SK-N-SH treated with all-trans-retinoic acid at 6 μM for 48 hours (cell line): ENCODE measurements at regions not wholly inside any gene's neighbourhood (a gene's known extent, or its start where the extent isn't known, plus 50 kb on each side); places are given as distances from the start of the nearest gene placed in this dataset.

Experiments used
- ATAC-seq: fragments of 200-7000 bp; cut with Tn5 transposase; 3 replicates; pipeline ENCODE4 v1.9.1; 2020; ENCODE audit warnings: mild to moderate bottlenecking, moderate library complexity
- ARNTL ChIP-seq: fragments of 450-650 bp; formaldehyde crosslinking; IDR thresholded peaks from 2 replicates; pipeline ENCODE4 v1.5.0; 2020; ENCODE audit warnings: low read depth, mild to moderate bottlenecking, moderate library complexity, borderline replicate concordance
- CREB5 ChIP-seq: fragments of 250-450 bp; sonication (Bioruptor Pico); IDR thresholded peaks from 2 replicates; pipeline ENCODE4 v1.5.1; 2020; ENCODE audit warnings: low read depth, mild to moderate bottlenecking, moderate library complexity
- CSRNP3 ChIP-seq: fragments of 250-450 bp; sonication (Bioruptor Pico); IDR thresholded peaks from 2 replicates; pipeline ENCODE4 v1.5.1; 2021; ENCODE audit warnings: mild to moderate bottlenecking, moderate library complexity
- ESRRG ChIP-seq: fragments of 250-450 bp; sonication (Bioruptor Pico); IDR thresholded peaks from 2 replicates; pipeline ENCODE4 v1.6.1; 2021; ENCODE audit warnings: mild to moderate bottlenecking
- ISL1 ChIP-seq: fragments of 250-450 bp; sonication (Bioruptor Pico); IDR thresholded peaks from 2 replicates; pipeline ENCODE4 v2.1.2; 2022; ENCODE audit warnings: mild to moderate bottlenecking, moderate library complexity
- OSR1 ChIP-seq: fragments of 250-450 bp; sonication (Bioruptor Pico); IDR thresholded peaks from 2 replicates; pipeline ENCODE4 v1.8.0; 2022; ENCODE audit warnings: moderate library complexity, mild to moderate bottlenecking, inconsistent platforms
- PATZ1 ChIP-seq: fragments of 250-450 bp; sonication (Bioruptor Pico); IDR thresholded peaks from 2 replicates; pipeline ENCODE4 v1.8.0; 2020; ENCODE audit warnings: mild to moderate bottlenecking, moderate library complexity, borderline replicate concordance
- POU6F1 ChIP-seq: fragments of 250-450 bp; sonication (Bioruptor Pico); IDR thresholded peaks from 2 replicates; pipeline ENCODE4 v1.8.0; 2021; ENCODE audit warnings: low read depth, mild to moderate bottlenecking, moderate library complexity, borderline replicate concordance
- PPARA ChIP-seq: fragments of 250-450 bp; sonication (Bioruptor Pico); IDR thresholded peaks from 2 replicates; pipeline ENCODE4 v1.5.0; 2020; ENCODE audit warnings: mild to moderate bottlenecking, borderline replicate concordance
- RARB ChIP-seq: fragments of 250-450 bp; sonication (Bioruptor Pico); IDR thresholded peaks from 2 replicates; pipeline ENCODE4 v1.8.0; 2021; ENCODE audit warnings: mild to moderate bottlenecking, moderate library complexity
- TCF4 ChIP-seq: fragments of 250-450 bp; sonication (Bioruptor Pico); IDR thresholded peaks from 2 replicates; pipeline ENCODE4 v1.8.0; 2021; ENCODE audit warnings: mild to moderate bottlenecking, moderate library complexity, borderline replicate concordance
- TOX ChIP-seq: fragments of 250-450 bp; sonication (Bioruptor Pico); IDR thresholded peaks from 2 replicates; pipeline ENCODE4 v1.8.0; 2021; ENCODE audit warnings: mild to moderate bottlenecking, moderate library complexity, borderline replicate concordance
- TSHZ2 ChIP-seq: fragments of 250-450 bp; sonication (Bioruptor Pico); IDR thresholded peaks from 2 replicates; pipeline ENCODE4 v1.5.0; 2020; ENCODE audit warnings: mild to moderate bottlenecking, moderate library complexity
- ZC3H10 ChIP-seq: fragments of 250-450 bp; sonication (Bioruptor Pico); IDR thresholded peaks from 2 replicates; pipeline ENCODE4 v1.5.1; 2021; ENCODE audit warnings: mild to moderate bottlenecking, moderate library complexity
- ZFP3 ChIP-seq: fragments of 250-450 bp; sonication (Bioruptor Pico); IDR thresholded peaks from 2 replicates; pipeline ENCODE4 v1.5.0; 2020; ENCODE audit warnings: mild to moderate bottlenecking, moderate library complexity
- ZFP30 ChIP-seq: fragments of 450-650 bp; formaldehyde crosslinking; IDR thresholded peaks from 2 replicates; pipeline ENCODE4 v1.5.0; 2022; ENCODE audit warnings: mild to moderate bottlenecking, moderate library complexity
- ZNF565 ChIP-seq: fragments of 450-650 bp; formaldehyde crosslinking; conservative IDR thresholded peaks from 2 replicates; pipeline ENCODE4 v1.5.0; 2020; ENCODE audit warnings: low read depth, mild to moderate bottlenecking, moderate library complexity
- ZNF70 ChIP-seq: fragments of 450-650 bp; formaldehyde crosslinking; IDR thresholded peaks from 2 replicates; pipeline ENCODE4 v1.5.0; 2020; ENCODE audit warnings: mild to moderate bottlenecking, moderate library complexity
- ZNF8 ChIP-seq: fragments of 450-650 bp; formaldehyde crosslinking; IDR thresholded peaks from 2 replicates; pipeline ENCODE4 v1.5.0; 2020; ENCODE audit warnings: mild to moderate bottlenecking, moderate library complexity

- TF ChIP-seq CREB5 (CRISPR knock-in tag) (no peak), ISL1 (CRISPR knock-in tag) (no peak), ARNTL (CRISPR knock-in tag) (no peak), ZFP30 (CRISPR knock-in tag) (no peak), OSR1 (CRISPR knock-in tag) (no peak), ESRRG (CRISPR knock-in tag) (no peak), PPARA (CRISPR knock-in tag) (no peak), TOX (no peak), ZNF8 (CRISPR knock-in tag) (no peak)
Observed at GRCh38 chr5:100697970-100698369, 162.8 kb downstream of the FAM174A start (continued).

GRCh38 chr5:100706776-100707175, 171.6 kb downstream of the FAM174A start:
- TF ChIP-seq TCF4 (CRISPR knock-in tag) (no peak), PATZ1 (no peak), ZC3H10 (CRISPR knock-in tag) (no peak), CSRNP3 (CRISPR knock-in tag) (no peak)
- ATAC-seq, result 0 out of 3 replicates have a peak, but pooled peaks have one; percentile 31

GRCh38 chr5:100708645-100709171, 173.5 kb downstream of the FAM174A start:
- ATAC-seq, result no peak

GRCh38 chr5:100709771-100710170, 174.6 kb downstream of the FAM174A start:
- ATAC-seq, result no peak
- TF ChIP-seq CREB5 (CRISPR knock-in tag) (no peak), ISL1 (CRISPR knock-in tag) (no peak), ZNF565 (CRISPR knock-in tag) (no peak), ZNF70 (CRISPR knock-in tag) (no peak), CSRNP3 (CRISPR knock-in tag) (no peak), TOX (no peak), ARNTL (CRISPR knock-in tag) (no peak), RARB (CRISPR knock-in tag) (no peak), TCF4 (CRISPR knock-in tag) (no peak), ESRRG (CRISPR knock-in tag) (no peak), ZC3H10 (CRISPR knock-in tag) (no peak), POU6F1 (no peak), TSHZ2 (no peak)

More at GRCh38 chr5:100708645-100709171, 173.5 kb downstream of the FAM174A start:
- TF ChIP-seq TOX (no peak), POU6F1 (no peak), ZNF565 (CRISPR knock-in tag) (no peak), ZFP3 (CRISPR knock-in tag) (no peak), TCF4 (CRISPR knock-in tag) (no peak)
